Breast epithelium (tissue), 3 donors: ENCODE measurements at regions not wholly inside any gene's neighbourhood (a gene's known extent, or its start where the extent isn't known, plus 50 kb on each side); places are given as distances from the start of the nearest gene placed in this dataset.

Experiments
- CTCF ChIP-seq, 3 donors: fragments of 450-650 bp; IDR thresholded peaks; one replicate each; pipeline ENCODE4 v1.5.1; 2016 to 2017; ENCODE audit warnings: antibody characterized with exemption in 3 of 3, mild to moderate bottlenecking in 3 of 3, moderate library complexity in 3 of 3
- POLR2A ChIP-seq: fragments of 450-650 bp; IDR thresholded peaks from one replicate; pipeline ENCODE4 v1.6.1; 2016; ENCODE audit warnings: antibody characterized with exemption, mild to moderate bottlenecking, moderate library complexity
- POLR2AphosphoS5 ChIP-seq, 3 donors: sonication (generic); formaldehyde crosslinking; IDR thresholded peaks; one replicate each; pipeline ENCODE4 v1.6.1; 2017; ENCODE audit warnings: antibody characterized with exemption in 3 of 3

- TF ChIP-seq CTCF (IDR thresholded peaks at IDR 0.05) (no peak), POLR2AphosphoS5 (IDR thresholded peaks at IDR 0.05) (peak in 1 of 3 donors; percentile 79), POLR2A (no peak)
Observed at GRCh38 chr5:74424162-74424868, 216.2 kb downstream of the ENC1 start.
